Fibroblast of pulmonary artery (primary cell): ENCODE measurements at regions not wholly inside any gene's neighbourhood (a gene's known extent, or its start where the extent isn't known, plus 50 kb on each side); places are given as distances from the start of the nearest gene placed in this dataset.
A peak's percentile ranks its signal among the peaks of the same experiment; 100 is the strongest.

Source experiments
- DNase-seq: peaks from one replicate; pipeline ENCODE4 v3.0.0-alpha.2; 2010; ENCODE audit warnings: low read depth
- H3K4me3 ChIP-seq: replicated peaks from 2 replicates; pipeline ENCODE4 v1.5.1; 2011; ENCODE audit warnings: low read depth, mild to moderate bottlenecking, control low read depth, low read length, moderate library complexity
- TF ChIP-seq, protein P1 (sequence below): IDR thresholded peaks from 2 replicates; pipeline ENCODE4 v1.5.1; 2011; ENCODE audit warnings: mild to moderate bottlenecking, control low read depth, low read length, inconsistent platforms; ENCODE audit errors: missing control alignments

DNA sequence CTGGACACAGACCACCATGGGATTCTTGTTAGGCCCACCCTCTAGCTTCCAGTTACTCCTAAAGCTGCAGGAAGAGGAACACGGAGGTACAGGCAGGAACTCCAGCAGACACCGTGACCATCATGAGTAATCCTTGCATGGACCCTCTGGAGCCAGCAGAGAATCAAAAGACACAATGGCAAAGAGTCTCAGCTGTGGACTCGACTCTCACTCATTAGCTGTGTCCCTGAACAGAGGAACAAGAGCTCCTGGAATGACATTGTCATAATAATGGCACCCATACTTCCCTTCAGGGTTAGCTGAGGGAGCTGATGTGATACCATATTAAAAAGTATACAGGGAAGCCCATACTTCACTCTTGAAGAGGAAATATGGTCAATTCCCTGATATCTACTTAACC is 176.3 kb upstream of the ASIC2 start:
- DNase-seq = no peak
- H3K4me3 ChIP-seq = no peak overlapping the region
- TF ChIP-seq, protein P1, sequence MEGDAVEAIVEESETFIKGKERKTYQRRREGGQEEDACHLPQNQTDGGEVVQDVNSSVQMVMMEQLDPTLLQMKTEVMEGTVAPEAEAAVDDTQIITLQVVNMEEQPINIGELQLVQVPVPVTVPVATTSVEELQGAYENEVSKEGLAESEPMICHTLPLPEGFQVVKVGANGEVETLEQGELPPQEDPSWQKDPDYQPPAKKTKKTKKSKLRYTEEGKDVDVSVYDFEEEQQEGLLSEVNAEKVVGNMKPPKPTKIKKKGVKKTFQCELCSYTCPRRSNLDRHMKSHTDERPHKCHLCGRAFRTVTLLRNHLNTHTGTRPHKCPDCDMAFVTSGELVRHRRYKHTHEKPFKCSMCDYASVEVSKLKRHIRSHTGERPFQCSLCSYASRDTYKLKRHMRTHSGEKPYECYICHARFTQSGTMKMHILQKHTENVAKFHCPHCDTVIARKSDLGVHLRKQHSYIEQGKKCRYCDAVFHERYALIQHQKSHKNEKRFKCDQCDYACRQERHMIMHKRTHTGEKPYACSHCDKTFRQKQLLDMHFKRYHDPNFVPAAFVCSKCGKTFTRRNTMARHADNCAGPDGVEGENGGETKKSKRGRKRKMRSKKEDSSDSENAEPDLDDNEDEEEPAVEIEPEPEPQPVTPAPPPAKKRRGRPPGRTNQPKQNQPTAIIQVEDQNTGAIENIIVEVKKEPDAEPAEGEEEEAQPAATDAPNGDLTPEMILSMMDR = no peak

DNA sequence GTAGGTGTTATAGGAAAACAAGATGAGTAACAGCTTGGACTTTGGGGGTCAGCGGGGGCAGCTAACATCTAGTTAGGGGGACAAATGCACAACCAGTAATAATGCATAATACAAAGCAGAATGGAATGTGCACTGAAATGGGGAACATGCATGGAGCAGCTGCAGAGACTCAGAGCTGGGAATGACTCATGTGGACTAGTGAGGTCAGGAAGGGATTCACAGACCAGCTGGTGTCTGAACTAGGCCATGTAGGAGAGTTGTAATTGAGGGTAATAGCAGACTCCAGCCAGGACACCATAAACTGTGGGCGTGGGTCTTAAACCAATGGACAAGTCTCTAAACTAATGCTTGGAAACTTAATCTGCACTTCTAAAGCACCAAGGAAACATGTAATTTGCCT is 176.8 kb upstream of the ASIC2 start:
- peak; percentile 86 for DNase-seq
- TF ChIP-seq, protein P1 = no peak
- no peak overlapping the region for H3K4me3 ChIP-seq

DNA sequence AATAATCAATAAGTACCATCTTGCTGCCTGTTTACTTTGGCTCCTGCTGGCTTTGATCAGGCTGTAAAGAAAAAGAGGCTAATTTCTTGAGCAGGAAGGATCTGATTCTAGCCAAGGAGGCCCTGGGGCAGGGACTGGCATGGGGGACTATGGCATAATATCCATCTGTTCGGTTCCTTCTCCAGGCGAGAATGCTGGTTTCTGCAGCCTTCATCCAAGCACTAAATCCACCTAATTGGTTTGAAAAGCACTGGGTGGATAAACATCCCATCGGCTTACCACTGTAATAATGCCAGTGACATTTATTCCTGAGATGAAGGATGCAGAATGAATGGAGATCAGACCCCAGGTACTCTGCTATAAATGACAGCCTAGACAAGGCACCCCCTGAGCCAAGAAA is 180.0 kb upstream of the ASIC2 start:
- TF ChIP-seq, protein P1 = no peak
- H3K4me3 ChIP-seq = no peak overlapping the region
- no peak for DNase-seq

DNA sequence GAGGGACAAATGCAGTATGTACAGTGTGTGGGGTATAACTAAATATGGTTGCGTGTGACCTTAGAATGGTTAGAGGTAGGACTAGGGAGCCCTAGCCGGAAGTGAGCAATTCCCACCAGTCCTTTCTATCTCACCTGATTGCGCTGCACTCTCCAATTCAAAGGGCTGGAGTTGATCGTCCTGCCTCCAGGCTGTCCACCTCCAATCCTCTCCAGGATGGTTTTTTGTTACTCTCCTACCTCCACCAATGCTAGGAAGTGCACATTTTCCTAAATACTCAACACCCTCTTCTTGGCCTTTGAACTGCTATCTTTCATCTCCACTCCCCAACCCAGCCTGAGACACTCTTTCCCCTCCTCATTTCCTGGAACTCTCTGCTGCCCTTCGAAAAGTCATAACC is 181.7 kb upstream of the ASIC2 start:
- no peak overlapping the region for H3K4me3 ChIP-seq
- DNase-seq = no peak
- TF ChIP-seq, protein P1 = no peak

DNA sequence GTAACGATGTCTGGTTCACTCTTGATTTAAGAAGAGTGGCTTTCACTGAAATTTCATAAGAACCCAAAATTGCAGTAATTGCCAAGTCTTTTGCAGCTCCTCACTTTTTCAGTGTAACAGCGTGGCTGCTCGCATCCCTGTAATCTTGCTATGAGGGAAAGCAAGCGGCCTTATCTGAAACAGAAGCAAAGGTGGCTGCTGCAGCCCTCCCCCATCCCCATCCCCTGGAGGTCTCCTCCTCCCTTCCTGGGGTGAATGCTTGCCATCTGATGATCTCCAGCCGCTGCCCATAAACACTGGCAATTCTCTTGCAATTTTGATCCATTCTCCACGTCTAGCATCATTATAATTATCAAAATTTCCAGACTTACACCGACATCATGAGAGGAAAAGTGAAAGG is 182.5 kb upstream of the ASIC2 start:
- H3K4me3 ChIP-seq = no peak overlapping the region
- DNase-seq = no peak
- TF ChIP-seq, protein P1 = no peak

DNA sequence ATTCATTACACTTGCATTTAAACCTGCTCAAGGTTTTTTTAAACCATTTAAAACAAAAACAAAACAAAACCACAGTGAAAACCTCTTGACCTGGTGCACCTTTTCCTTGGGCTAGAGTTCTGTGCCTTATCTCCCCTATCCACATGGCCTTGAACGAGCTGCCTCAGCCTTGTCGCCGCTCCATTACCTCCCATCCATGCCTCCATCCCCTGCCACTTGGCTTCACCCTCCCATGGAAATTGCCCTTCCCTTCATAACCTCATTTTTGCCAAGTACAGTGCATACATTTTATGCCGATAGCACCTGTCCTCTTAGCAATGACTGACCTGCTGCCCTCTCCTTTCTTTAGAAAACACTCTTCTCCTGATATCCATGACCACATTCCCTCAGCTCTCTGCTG is 188.6 kb upstream of the ASIC2 start:
- TF ChIP-seq, protein P1 = no peak
- no peak for DNase-seq
- H3K4me3 ChIP-seq = no peak overlapping the region

DNA sequence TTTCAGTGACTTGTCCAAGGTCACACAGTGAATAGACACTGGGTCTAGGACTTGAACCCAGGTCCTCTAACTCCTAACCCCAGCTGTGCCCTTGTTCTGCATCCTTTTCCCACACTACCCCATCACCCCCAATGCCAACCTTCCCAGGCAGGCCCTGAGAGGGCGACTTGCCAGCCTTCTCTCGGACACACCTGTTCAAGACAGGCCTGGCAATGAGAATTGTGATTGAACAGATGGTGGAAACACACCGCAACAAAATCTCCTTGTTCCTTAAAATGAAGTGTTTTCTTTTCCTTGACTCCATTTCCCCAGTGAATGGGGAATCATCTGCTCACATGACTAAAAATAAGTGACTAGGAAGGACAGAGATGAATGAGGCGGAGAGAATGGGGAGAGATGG is 189.5 kb upstream of the ASIC2 start:
- TF ChIP-seq, protein P1 = no peak
- DNase-seq = no peak
- no peak overlapping the region for H3K4me3 ChIP-seq
